WI38 (cell line): ENCODE measurements at regions not wholly inside any gene's neighbourhood (a gene's known extent, or its start where the extent isn't known, plus 50 kb on each side); places are given as distances from the start of the nearest gene placed in this dataset.

Experiments
- H3K4me3 ChIP-seq: 2 replicates; pipeline ENCODE4 v1.5.1; 2011; ENCODE audit warnings: low read depth, mild to moderate bottlenecking, control low read depth, low read length
- TF ChIP-seq, protein P1 (sequence below): IDR thresholded peaks from 2 replicates; pipeline ENCODE4 v1.5.1; 2012; ENCODE audit warnings: low read depth, mild to moderate bottlenecking, control low read depth, low read length

DNA sequence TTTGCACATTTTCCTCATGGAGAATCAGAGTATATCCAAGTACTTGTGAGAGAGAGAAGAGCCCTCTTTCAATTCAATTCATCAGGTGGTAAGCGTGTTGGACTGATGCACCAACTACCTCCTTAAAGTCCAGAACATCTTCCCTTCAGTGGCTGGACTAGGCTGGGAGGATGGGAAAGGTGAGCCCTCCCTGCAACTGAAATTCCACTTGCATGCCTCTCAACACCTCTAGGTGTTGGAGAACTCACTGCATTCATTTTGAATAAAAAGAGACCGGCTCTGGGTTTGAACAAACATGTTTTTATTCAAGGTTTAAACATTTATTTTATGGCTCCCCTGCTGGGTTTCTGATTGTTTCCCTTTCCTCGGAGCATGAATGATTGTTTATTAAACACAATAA, 573.5 kb downstream of the CCSER2 start:
- TF ChIP-seq, protein P1, sequence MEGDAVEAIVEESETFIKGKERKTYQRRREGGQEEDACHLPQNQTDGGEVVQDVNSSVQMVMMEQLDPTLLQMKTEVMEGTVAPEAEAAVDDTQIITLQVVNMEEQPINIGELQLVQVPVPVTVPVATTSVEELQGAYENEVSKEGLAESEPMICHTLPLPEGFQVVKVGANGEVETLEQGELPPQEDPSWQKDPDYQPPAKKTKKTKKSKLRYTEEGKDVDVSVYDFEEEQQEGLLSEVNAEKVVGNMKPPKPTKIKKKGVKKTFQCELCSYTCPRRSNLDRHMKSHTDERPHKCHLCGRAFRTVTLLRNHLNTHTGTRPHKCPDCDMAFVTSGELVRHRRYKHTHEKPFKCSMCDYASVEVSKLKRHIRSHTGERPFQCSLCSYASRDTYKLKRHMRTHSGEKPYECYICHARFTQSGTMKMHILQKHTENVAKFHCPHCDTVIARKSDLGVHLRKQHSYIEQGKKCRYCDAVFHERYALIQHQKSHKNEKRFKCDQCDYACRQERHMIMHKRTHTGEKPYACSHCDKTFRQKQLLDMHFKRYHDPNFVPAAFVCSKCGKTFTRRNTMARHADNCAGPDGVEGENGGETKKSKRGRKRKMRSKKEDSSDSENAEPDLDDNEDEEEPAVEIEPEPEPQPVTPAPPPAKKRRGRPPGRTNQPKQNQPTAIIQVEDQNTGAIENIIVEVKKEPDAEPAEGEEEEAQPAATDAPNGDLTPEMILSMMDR, result no peak
- H3K4me3 ChIP-seq, result no peak overlapping the region

DNA sequence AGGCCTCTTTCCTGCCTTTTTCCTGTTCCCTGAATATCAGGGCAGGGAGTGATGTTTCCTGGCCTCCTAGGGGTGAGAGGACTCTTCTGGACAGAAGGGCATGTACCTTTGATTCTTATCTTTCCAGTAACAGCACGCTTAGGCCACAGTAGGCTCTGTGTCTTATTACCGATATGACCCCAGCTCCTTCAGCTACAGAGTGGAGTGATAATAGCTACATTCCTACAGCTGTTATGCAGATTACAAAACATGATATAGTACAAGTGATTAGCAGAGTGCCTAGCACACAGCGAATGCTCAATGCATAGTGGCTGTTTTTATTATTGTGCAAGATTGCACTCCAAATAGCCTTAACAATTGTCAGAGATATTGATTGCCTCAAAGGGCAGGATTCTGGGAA, 574.2 kb downstream of the CCSER2 start:
- no peak overlapping the region for H3K4me3 ChIP-seq
- TF ChIP-seq, protein P1, result no peak

DNA sequence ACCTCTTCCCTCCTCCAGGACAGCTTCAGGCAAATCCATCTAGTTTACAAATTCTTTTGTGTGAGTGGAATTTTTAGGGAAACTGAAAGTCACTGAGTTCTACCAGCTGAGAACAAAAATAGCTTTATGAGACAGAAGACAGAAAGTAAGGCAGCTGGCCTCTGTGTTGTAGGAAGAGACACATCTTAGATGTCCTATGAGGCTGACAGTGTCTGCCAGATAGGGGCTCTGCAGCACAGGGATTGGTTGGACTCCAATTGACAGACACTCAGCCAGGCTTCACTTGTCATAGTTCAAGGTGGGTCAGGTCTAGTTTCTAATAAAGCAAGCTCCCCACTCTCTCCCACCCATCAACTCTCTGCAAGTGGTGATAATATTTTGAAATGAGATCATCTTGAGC, 574.9 kb downstream of the CCSER2 start:
- no peak overlapping the region for H3K4me3 ChIP-seq
- TF ChIP-seq, protein P1, result no peak

DNA sequence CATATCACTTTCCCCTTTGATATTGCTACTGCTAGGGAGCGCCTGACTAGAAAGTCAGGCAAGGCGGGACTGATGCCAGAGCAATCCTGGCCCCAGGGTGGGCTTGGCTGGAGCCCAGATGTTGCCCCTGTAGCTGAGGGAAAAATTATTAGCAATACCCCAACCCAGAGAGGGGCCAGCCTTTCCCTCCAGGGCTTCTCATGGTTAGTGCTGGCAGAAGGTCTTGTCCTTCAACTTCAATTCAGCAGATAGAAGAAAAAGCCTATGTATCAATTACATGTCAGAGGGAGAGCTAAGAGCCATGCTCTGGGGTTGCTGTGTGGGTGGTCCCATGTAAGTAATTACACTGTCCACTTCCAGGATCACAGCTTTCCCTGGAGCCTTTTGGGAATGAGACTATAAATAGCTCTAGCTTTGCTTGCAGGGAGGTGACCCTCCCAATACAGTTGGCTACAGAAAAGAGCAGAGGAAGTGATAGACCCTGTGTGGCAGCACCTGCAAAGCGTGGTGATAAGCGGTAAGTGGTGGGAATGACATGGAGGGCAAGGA, 579.1 kb downstream of the CCSER2 start:
- TF ChIP-seq, protein P1, result no peak
- no peak overlapping the region for H3K4me3 ChIP-seq

DNA sequence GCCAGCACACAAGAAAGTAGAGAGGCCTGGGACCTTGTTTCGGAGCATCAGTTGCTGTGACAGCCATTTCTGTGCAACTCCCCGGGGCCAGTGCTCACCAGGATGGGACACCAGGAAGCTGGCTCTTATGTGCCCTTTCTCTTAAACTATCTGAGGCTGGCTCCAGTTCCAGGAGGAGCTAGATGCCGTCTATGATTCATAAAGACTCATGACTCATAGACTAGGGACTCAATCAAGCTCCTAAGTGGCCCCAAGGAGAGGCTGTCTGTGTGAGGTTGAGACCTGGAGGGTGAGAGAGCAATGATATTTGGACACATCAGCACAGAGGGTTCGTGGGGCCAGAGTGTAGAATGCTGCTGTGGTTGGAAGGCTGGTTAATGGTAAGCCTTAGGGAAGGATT, 580.1 kb downstream of the CCSER2 start:
- TF ChIP-seq, protein P1, result no peak

DNA sequence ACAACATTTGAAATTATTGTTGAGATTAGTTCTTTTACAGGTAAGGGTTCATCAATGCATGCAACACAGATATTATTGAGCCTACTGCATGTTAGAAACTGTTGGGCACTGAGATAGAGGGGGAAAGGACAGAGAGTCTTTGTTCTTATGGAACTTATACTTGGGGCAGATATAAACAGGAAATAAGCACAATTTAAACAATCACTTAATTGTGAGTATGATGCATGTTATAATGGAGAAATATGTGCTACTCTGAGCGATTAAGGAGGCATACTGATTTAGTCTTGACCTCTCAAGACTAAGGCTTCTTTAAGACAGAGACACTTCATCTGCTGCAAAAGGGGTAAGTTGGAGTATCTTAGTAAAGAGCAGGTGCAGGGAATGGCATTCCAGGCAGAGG, 593.3 kb downstream of the CCSER2 start:
- TF ChIP-seq, protein P1, result no peak
- H3K4me3 ChIP-seq, result no peak overlapping the region

More for the DNA sequence above, 580.1 kb downstream of the CCSER2 start:
- H3K4me3 ChIP-seq, result no peak overlapping the region

DNA sequence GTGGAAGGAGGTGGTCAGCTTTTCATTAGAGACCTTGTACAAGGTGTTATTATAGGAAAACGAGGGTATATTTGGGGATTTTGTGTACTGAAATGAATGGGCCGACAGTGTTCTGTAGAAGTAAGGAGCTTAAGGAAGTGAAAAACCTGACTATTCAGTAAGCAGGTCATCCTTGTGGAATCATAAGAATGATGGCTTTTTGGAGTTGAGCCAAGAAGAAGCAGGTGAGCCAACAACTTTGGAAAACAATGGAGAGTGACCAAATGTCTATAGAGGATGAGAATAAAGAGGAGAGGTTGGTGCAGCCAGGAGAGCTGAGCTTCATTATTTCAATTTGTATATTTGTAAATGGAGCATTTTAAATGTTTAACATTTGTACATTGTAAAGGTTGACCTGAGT, 595.7 kb downstream of the CCSER2 start:
- H3K4me3 ChIP-seq, result no peak overlapping the region

More for the DNA sequence above, 595.7 kb downstream of the CCSER2 start:
- TF ChIP-seq, protein P1, result no peak
